ENCODE measurements at regions not wholly inside any gene's neighbourhood (a gene's known extent, or its start where the extent isn't known, plus 50 kb on each side); places are given as distances from the start of the nearest gene placed in this dataset.
A peak's percentile ranks its signal among the peaks of the same experiment; 100 is the strongest.

GRCh38 chr22:27116312-27117086 is 459.1 kb downstream of the MIAT start:
- Histone ChIP-seq H3K27ac (no peak overlapping the region), H3K4me1 (peaks cover 0 to 32% (median 10%) of the 10 kb centered on the region in 4 donors), H3K36me3 (no peaks in the 10 kb centered on the region), H3K4me3 (no peak overlapping the region), H3K9me3 (no peaks in the 10 kb centered on the region), H3K27me3 (no peaks in the 10 kb centered on the region)
- intact Hi-C loops (cut with DNase I; ENCODE audit: low total_unique reads) = no loop called here
- DNase-seq = peak in 1 of 2 donors; percentile 4
- no peak for TF ChIP-seq CTCF (IDR thresholded peaks at IDR 0.05)

GRCh38 chr22:27120036-27120435 is 462.6 kb downstream of the MIAT start:
- H3K4me1 ChIP-seq = peaks cover 0 to 24% (median 0%) of the 10 kb centered on the region in 4 donors
- no peak for DNase-seq
- no peak for TF ChIP-seq CTCF (IDR thresholded peaks at IDR 0.05)
- no peak overlapping the region for H3K4me3 ChIP-seq
- H3K27me3 ChIP-seq = no peaks in the 10 kb centered on the region
- no peaks in the 10 kb centered on the region for H3K36me3 ChIP-seq
- intact Hi-C loops (cut with DNase I; ENCODE audit: low total_unique reads) = no loop called here
- H3K27ac ChIP-seq = no peak overlapping the region
- no peaks in the 10 kb centered on the region for H3K9me3 ChIP-seq

GRCh38 chr22:27122574-27122973 is 465.2 kb downstream of the MIAT start:
- intact Hi-C loops (cut with DNase I; ENCODE audit: low total_unique reads) = no loop called here
- H3K27me3 ChIP-seq = no peaks in the 10 kb centered on the region
- no peak for TF ChIP-seq CTCF (IDR thresholded peaks at IDR 0.05)
- no peak overlapping the region for H3K4me3 ChIP-seq
- no peak for DNase-seq
- no peaks in the 10 kb centered on the region for H3K36me3 ChIP-seq
- no peak overlapping the region for H3K27ac ChIP-seq
- H3K9me3 ChIP-seq = no peaks in the 10 kb centered on the region
- peaks cover 0 to 16% (median 0%) of the 10 kb centered on the region in 4 donors for H3K4me1 ChIP-seq

- TF ChIP-seq CTCF (IDR thresholded peaks at IDR 0.05) = no peak
- DNase-seq = no peak
- Histone ChIP-seq H3K4me1 (peaks cover 0 to 23% (median 0%) of the 10 kb centered on the region in 4 donors), H3K27me3 (no peaks in the 10 kb centered on the region), H3K36me3 (no peaks in the 10 kb centered on the region), H3K4me3 (peak overlapping the region in 1 of 2 donors; percentile 13), H3K27ac (peak overlapping the region; percentile 23 to 72), H3K9me3 (no peaks in the 10 kb centered on the region)
- intact Hi-C loops (cut with DNase I; ENCODE audit: low total_unique reads) = no loop called here
Observed at GRCh38 chr22:27123880-27124279, 466.5 kb downstream of the MIAT start.

- Histone ChIP-seq H3K36me3 (no peaks in the 10 kb centered on the region), H3K9me3 (no peaks in the 10 kb centered on the region), H3K4me1 (peaks cover 0 to 29% (median 0%) of the 10 kb centered on the region in 4 donors), H3K4me3 (peak overlapping the region; percentile 13 to 23), H3K27ac (peak overlapping the region; percentile 23 to 72), H3K27me3 (no peaks in the 10 kb centered on the region)
- DNase-seq = peak; percentile 50 to 81
- TF ChIP-seq CTCF (IDR thresholded peaks at IDR 0.05) = no peak
- intact Hi-C loops (cut with DNase I; ENCODE audit: low total_unique reads) = no loop called here
Observed at GRCh38 chr22:27124351-27124966, 467.1 kb downstream of the MIAT start.

Measured in tibial artery (tissue), 4 donors.